ENCODE measurements at regions not wholly inside any gene's neighbourhood (a gene's known extent, or its start where the extent isn't known, plus 50 kb on each side); places are given as distances from the start of the nearest gene placed in this dataset.

GRCh38 chr13:106122234-106122633 is 413.2 kb downstream of the EFNB2 start:
- Mint-ChIP-seq H3K4me1 (ENCODE audit: low read depth) (no peaks in the 10 kb centered on the region), H3K36me3 (ENCODE audit: low read depth) (no peaks in the 10 kb centered on the region), H3K9me3 (no peaks in the 10 kb centered on the region), H3K27me3 (peaks cover 6% of the 10 kb centered on the region), H3K27ac (no peak overlapping the region), H3K4me3 (no peak overlapping the region)
- DNase-seq: no peak

- Mint-ChIP-seq H3K4me3 (no peak overlapping the region), H3K9me3 (no peaks in the 10 kb centered on the region), H3K27ac (no peak overlapping the region), H3K4me1 (ENCODE audit: low read depth) (no peaks in the 10 kb centered on the region), H3K36me3 (ENCODE audit: low read depth) (no peaks in the 10 kb centered on the region), H3K27me3 (peaks cover 6% of the 10 kb centered on the region)
- no peak for DNase-seq
Observed at GRCh38 chr13:106121173-106121754, 414.2 kb downstream of the EFNB2 start.

GRCh38 chr13:106118996-106119395 is 416.5 kb downstream of the EFNB2 start:
- H3K4me1 Mint-ChIP-seq (ENCODE audit: low read depth): no peaks in the 10 kb centered on the region
- H3K9me3 Mint-ChIP-seq: no peaks in the 10 kb centered on the region
- no peaks in the 10 kb centered on the region for H3K36me3 Mint-ChIP-seq (ENCODE audit: low read depth)
- no peak overlapping the region for H3K27ac Mint-ChIP-seq
- peaks cover 10% of the 10 kb centered on the region for H3K27me3 Mint-ChIP-seq
- no peak for DNase-seq
- no peak overlapping the region for H3K4me3 Mint-ChIP-seq

GRCh38 chr13:106118050-106118449 is 417.4 kb downstream of the EFNB2 start:
- Mint-ChIP-seq H3K27ac (no peak overlapping the region), H3K27me3 (peaks cover 10% of the 10 kb centered on the region), H3K9me3 (no peaks in the 10 kb centered on the region), H3K4me3 (no peak overlapping the region), H3K36me3 (ENCODE audit: low read depth) (no peaks in the 10 kb centered on the region), H3K4me1 (ENCODE audit: low read depth) (no peaks in the 10 kb centered on the region)
- DNase-seq: no peak

- H3K36me3 Mint-ChIP-seq (ENCODE audit: low read depth): no peaks in the 10 kb centered on the region
- H3K4me3 Mint-ChIP-seq: no peak overlapping the region
- H3K27ac Mint-ChIP-seq: no peak overlapping the region
Observed at GRCh38 chr13:106117640-106118039, 417.8 kb downstream of the EFNB2 start.

GRCh38 chr13:106117035-106117434 is 418.4 kb downstream of the EFNB2 start:
- Mint-ChIP-seq H3K27ac (no peak overlapping the region), H3K27me3 (peaks cover 10% of the 10 kb centered on the region), H3K4me1 (ENCODE audit: low read depth) (no peaks in the 10 kb centered on the region), H3K36me3 (ENCODE audit: low read depth) (no peaks in the 10 kb centered on the region), H3K9me3 (no peaks in the 10 kb centered on the region), H3K4me3 (no peak overlapping the region)
- no peak for DNase-seq

More at GRCh38 chr13:106117640-106118039, 417.8 kb downstream of the EFNB2 start:
- Mint-ChIP-seq H3K4me1 (ENCODE audit: low read depth) (no peaks in the 10 kb centered on the region), H3K27me3 (peaks cover 10% of the 10 kb centered on the region), H3K9me3 (no peaks in the 10 kb centered on the region)
- DNase-seq: no peak

GRCh38 chr13:106115081-106115480 is 420.4 kb downstream of the EFNB2 start:
- Mint-ChIP-seq H3K27ac (no peak overlapping the region), H3K4me3 (no peak overlapping the region), H3K36me3 (ENCODE audit: low read depth) (no peaks in the 10 kb centered on the region), H3K4me1 (ENCODE audit: low read depth) (no peaks in the 10 kb centered on the region), H3K9me3 (no peaks in the 10 kb centered on the region), H3K27me3 (peaks cover 7% of the 10 kb centered on the region)
- DNase-seq: no peak

GRCh38 chr13:106113796-106114195 is 421.7 kb downstream of the EFNB2 start:
- no peaks in the 10 kb centered on the region for H3K9me3 Mint-ChIP-seq
- peaks cover 6% of the 10 kb centered on the region for H3K27me3 Mint-ChIP-seq
- DNase-seq: no peak
- H3K36me3 Mint-ChIP-seq (ENCODE audit: low read depth): no peaks in the 10 kb centered on the region
- no peaks in the 10 kb centered on the region for H3K4me1 Mint-ChIP-seq (ENCODE audit: low read depth)
- no peak overlapping the region for H3K27ac Mint-ChIP-seq
- H3K4me3 Mint-ChIP-seq: no peak overlapping the region

- Mint-ChIP-seq H3K27ac (no peak overlapping the region), H3K9me3 (no peaks in the 10 kb centered on the region), H3K36me3 (ENCODE audit: low read depth) (no peaks in the 10 kb centered on the region), H3K27me3 (peaks cover 6% of the 10 kb centered on the region), H3K4me1 (ENCODE audit: low read depth) (no peaks in the 10 kb centered on the region), H3K4me3 (no peak overlapping the region)
- no peak for DNase-seq
Observed at GRCh38 chr13:106112191-106112590, 423.3 kb downstream of the EFNB2 start.

GRCh38 chr13:106110241-106110855 is 425.1 kb downstream of the EFNB2 start:
- H3K4me3 Mint-ChIP-seq: no peak overlapping the region
- no peaks in the 10 kb centered on the region for H3K4me1 Mint-ChIP-seq (ENCODE audit: low read depth)
- H3K27me3 Mint-ChIP-seq: peaks cover 2% of the 10 kb centered on the region
- no peaks in the 10 kb centered on the region for H3K9me3 Mint-ChIP-seq
- H3K27ac Mint-ChIP-seq: no peak overlapping the region
- DNase-seq: no peak
- H3K36me3 Mint-ChIP-seq (ENCODE audit: low read depth): no peaks in the 10 kb centered on the region

GRCh38 chr13:106109391-106109791 is 426.1 kb downstream of the EFNB2 start:
- Mint-ChIP-seq H3K36me3 (ENCODE audit: low read depth) (no peaks in the 10 kb centered on the region), H3K27me3 (peaks cover 2% of the 10 kb centered on the region), H3K9me3 (no peaks in the 10 kb centered on the region), H3K4me1 (ENCODE audit: low read depth) (no peaks in the 10 kb centered on the region), H3K4me3 (no peak overlapping the region), H3K27ac (no peak overlapping the region)
- no peak for DNase-seq

- Mint-ChIP-seq H3K27me3 (peaks cover 2% of the 10 kb centered on the region), H3K4me3 (no peak overlapping the region)
Observed at GRCh38 chr13:106108346-106108745, 427.1 kb downstream of the EFNB2 start.

GRCh38 chr13:106107061-106107460 is 428.4 kb downstream of the EFNB2 start:
- Mint-ChIP-seq H3K4me3 (no peak overlapping the region), H3K9me3 (no peaks in the 10 kb centered on the region), H3K27ac (no peak overlapping the region), H3K36me3 (ENCODE audit: low read depth) (no peaks in the 10 kb centered on the region), H3K27me3 (peaks cover 2% of the 10 kb centered on the region), H3K4me1 (ENCODE audit: low read depth) (no peaks in the 10 kb centered on the region)
- DNase-seq: no peak

More at GRCh38 chr13:106108346-106108745, 427.1 kb downstream of the EFNB2 start:
- H3K36me3 Mint-ChIP-seq (ENCODE audit: low read depth): no peaks in the 10 kb centered on the region
- DNase-seq: no peak
- H3K9me3 Mint-ChIP-seq: no peaks in the 10 kb centered on the region
- no peak overlapping the region for H3K27ac Mint-ChIP-seq
- no peaks in the 10 kb centered on the region for H3K4me1 Mint-ChIP-seq (ENCODE audit: low read depth)

GRCh38 chr13:106105153-106105552 is 430.3 kb downstream of the EFNB2 start:
- Mint-ChIP-seq H3K4me3 (no peak overlapping the region), H3K27ac (no peak overlapping the region), H3K27me3 (no peaks in the 10 kb centered on the region), H3K9me3 (no peaks in the 10 kb centered on the region), H3K36me3 (ENCODE audit: low read depth) (no peaks in the 10 kb centered on the region), H3K4me1 (ENCODE audit: low read depth) (no peaks in the 10 kb centered on the region)
- no peak for DNase-seq

GRCh38 chr13:106104281-106104901 is 431.1 kb downstream of the EFNB2 start:
- Mint-ChIP-seq H3K27ac (no peak overlapping the region), H3K36me3 (ENCODE audit: low read depth) (no peaks in the 10 kb centered on the region), H3K4me1 (ENCODE audit: low read depth) (no peaks in the 10 kb centered on the region), H3K9me3 (no peaks in the 10 kb centered on the region), H3K27me3 (no peaks in the 10 kb centered on the region), H3K4me3 (no peak overlapping the region)
- DNase-seq: no peak

Data from activated T-cell treated with anti-CD3 and anti-CD28 coated beads, Interleukin-2, amount 50 U/mL, for 24 hours (primary cell).